ENCODE measurements at regions not wholly inside any gene's neighbourhood (a gene's known extent, or its start where the extent isn't known, plus 50 kb on each side); places are given as distances from the start of the nearest gene placed in this dataset.

GRCh38 chr6:130754786-130755367 is 72.3 kb upstream of the SMLR1 start:
- Mint-ChIP-seq H3K9me3 (ENCODE audit: low read depth) (no peaks in the 10 kb centered on the region), H3K4me3 (no peak overlapping the region), H3K27me3 (no peaks in the 10 kb centered on the region), H3K4me1 (ENCODE audit: low read depth) (peaks cover 7% of the 10 kb centered on the region), H3K27ac (no peak overlapping the region), H3K36me3 (peaks cover 2% of the 10 kb centered on the region)

- peaks cover 4% of the 10 kb centered on the region for H3K27me3 Mint-ChIP-seq
- H3K4me3 Mint-ChIP-seq: no peak overlapping the region
- H3K4me1 Mint-ChIP-seq (ENCODE audit: low read depth): peaks cover 7% of the 10 kb centered on the region
- H3K9me3 Mint-ChIP-seq (ENCODE audit: low read depth): peaks cover 4% of the 10 kb centered on the region
- H3K27ac Mint-ChIP-seq: no peak overlapping the region
- peaks cover 5% of the 10 kb centered on the region for H3K36me3 Mint-ChIP-seq
Measured at GRCh38 chr6:130755368-130756034, 71.7 kb upstream of the SMLR1 start.

- Mint-ChIP-seq H3K27me3 (peaks cover 4% of the 10 kb centered on the region), H3K27ac (no peak overlapping the region), H3K4me3 (no peak overlapping the region), H3K36me3 (peaks cover 2% of the 10 kb centered on the region), H3K4me1 (ENCODE audit: low read depth) (peaks cover 7% of the 10 kb centered on the region), H3K9me3 (ENCODE audit: low read depth) (peaks cover 4% of the 10 kb centered on the region)
Measured at GRCh38 chr6:130756824-130757223, 70.4 kb upstream of the SMLR1 start.

GRCh38 chr6:130758813-130759212 is 68.4 kb upstream of the SMLR1 start:
- H3K9me3 Mint-ChIP-seq (ENCODE audit: low read depth): peaks cover 4% of the 10 kb centered on the region
- peaks cover 4% of the 10 kb centered on the region for H3K27me3 Mint-ChIP-seq
- no peak overlapping the region for H3K4me3 Mint-ChIP-seq
- H3K27ac Mint-ChIP-seq: no peak overlapping the region
- H3K36me3 Mint-ChIP-seq: peaks cover 2% of the 10 kb centered on the region
- peaks cover 7% of the 10 kb centered on the region for H3K4me1 Mint-ChIP-seq (ENCODE audit: low read depth)

- Mint-ChIP-seq H3K4me3 (no peak overlapping the region), H3K36me3 (peaks cover 2% of the 10 kb centered on the region), H3K9me3 (ENCODE audit: low read depth) (peaks cover 4% of the 10 kb centered on the region), H3K27me3 (peaks cover 4% of the 10 kb centered on the region), H3K4me1 (ENCODE audit: low read depth) (peaks cover 7% of the 10 kb centered on the region), H3K27ac (no peak overlapping the region)
Measured at GRCh38 chr6:130760006-130760405, 67.2 kb upstream of the SMLR1 start.

GRCh38 chr6:130761286-130761685 is 65.9 kb upstream of the SMLR1 start:
- no peak overlapping the region for H3K27ac Mint-ChIP-seq
- H3K27me3 Mint-ChIP-seq: peaks cover 4% of the 10 kb centered on the region
- peaks cover 7% of the 10 kb centered on the region for H3K4me1 Mint-ChIP-seq (ENCODE audit: low read depth)
- peaks cover 2% of the 10 kb centered on the region for H3K36me3 Mint-ChIP-seq
- H3K9me3 Mint-ChIP-seq (ENCODE audit: low read depth): peaks cover 4% of the 10 kb centered on the region
- no peak overlapping the region for H3K4me3 Mint-ChIP-seq

- peaks cover 2% of the 10 kb centered on the region for H3K36me3 Mint-ChIP-seq
- H3K9me3 Mint-ChIP-seq (ENCODE audit: low read depth): peaks cover 1% of the 10 kb centered on the region
- peaks cover 1% of the 10 kb centered on the region for H3K27me3 Mint-ChIP-seq
- H3K4me3 Mint-ChIP-seq: no peak overlapping the region
- no peak overlapping the region for H3K27ac Mint-ChIP-seq
- H3K4me1 Mint-ChIP-seq (ENCODE audit: low read depth): no peaks in the 10 kb centered on the region
Measured at GRCh38 chr6:130765181-130765727, 62.0 kb upstream of the SMLR1 start.

- no peaks in the 10 kb centered on the region for H3K27me3 Mint-ChIP-seq
- no peaks in the 10 kb centered on the region for H3K9me3 Mint-ChIP-seq (ENCODE audit: low read depth)
- H3K4me3 Mint-ChIP-seq: no peak overlapping the region
Measured at GRCh38 chr6:130766239-130767144, 60.7 kb upstream of the SMLR1 start.

GRCh38 chr6:130769861-130770260 is 57.3 kb upstream of the SMLR1 start:
- Mint-ChIP-seq H3K27ac (no peak overlapping the region), H3K27me3 (no peaks in the 10 kb centered on the region), H3K9me3 (ENCODE audit: low read depth) (no peaks in the 10 kb centered on the region), H3K4me1 (ENCODE audit: low read depth) (no peaks in the 10 kb centered on the region), H3K36me3 (no peaks in the 10 kb centered on the region), H3K4me3 (no peak overlapping the region)

More at GRCh38 chr6:130766239-130767144, 60.7 kb upstream of the SMLR1 start:
- Mint-ChIP-seq H3K4me1 (ENCODE audit: low read depth) (no peaks in the 10 kb centered on the region), H3K36me3 (no peaks in the 10 kb centered on the region), H3K27ac (no peak overlapping the region)

- H3K36me3 Mint-ChIP-seq: no peaks in the 10 kb centered on the region
- H3K27ac Mint-ChIP-seq: no peak overlapping the region
- no peak overlapping the region for H3K4me3 Mint-ChIP-seq
- peaks cover 6% of the 10 kb centered on the region for H3K4me1 Mint-ChIP-seq (ENCODE audit: low read depth)
- H3K27me3 Mint-ChIP-seq: no peaks in the 10 kb centered on the region
- no peaks in the 10 kb centered on the region for H3K9me3 Mint-ChIP-seq (ENCODE audit: low read depth)
Measured at GRCh38 chr6:130771741-130772140, 55.5 kb upstream of the SMLR1 start.

GRCh38 chr6:130773860-130774259 is 53.3 kb upstream of the SMLR1 start:
- Mint-ChIP-seq H3K9me3 (ENCODE audit: low read depth) (no peaks in the 10 kb centered on the region), H3K4me3 (no peak overlapping the region), H3K27me3 (no peaks in the 10 kb centered on the region)

GRCh38 chr6:130775411-130776012 is 51.7 kb upstream of the SMLR1 start:
- Mint-ChIP-seq H3K36me3 (no peaks in the 10 kb centered on the region), H3K27me3 (no peaks in the 10 kb centered on the region), H3K27ac (no peak overlapping the region), H3K4me1 (ENCODE audit: low read depth) (peaks cover 31% of the 10 kb centered on the region), H3K9me3 (ENCODE audit: low read depth) (no peaks in the 10 kb centered on the region), H3K4me3 (no peak overlapping the region)

More at GRCh38 chr6:130773860-130774259, 53.3 kb upstream of the SMLR1 start:
- H3K27ac Mint-ChIP-seq: no peak overlapping the region
- H3K36me3 Mint-ChIP-seq: no peaks in the 10 kb centered on the region
- peaks cover 15% of the 10 kb centered on the region for H3K4me1 Mint-ChIP-seq (ENCODE audit: low read depth)

- H3K36me3 Mint-ChIP-seq: no peaks in the 10 kb centered on the region
- H3K27me3 Mint-ChIP-seq: no peaks in the 10 kb centered on the region
- H3K4me3 Mint-ChIP-seq: no peak overlapping the region
- no peaks in the 10 kb centered on the region for H3K9me3 Mint-ChIP-seq (ENCODE audit: low read depth)
- peaks cover 40% of the 10 kb centered on the region for H3K4me1 Mint-ChIP-seq (ENCODE audit: low read depth)
- no peak overlapping the region for H3K27ac Mint-ChIP-seq
Measured at GRCh38 chr6:130776287-130776925, 50.8 kb upstream of the SMLR1 start.

All from activated naive CD8-positive, alpha-beta T cell (primary cell).